MCF 10A (cell line): ENCODE measurements at regions not wholly inside any gene's neighbourhood (a gene's known extent, or its start where the extent isn't known, plus 50 kb on each side); places are given as distances from the start of the nearest gene placed in this dataset.

Experiments used
- BruUV-seq: library from RNA; stranded (reverse); fragments of 400-500 nt; replicated peaks from 2 replicates; lab custom pipeline; 2021; lab: Mats Ljungman, UMichigan
- CTCF ChIA-PET: fragments of 300-600 bp; sonication (Branson Sonifier 250); formaldehyde crosslinking; extraction: SDS; loops from one replicate; lab custom pipeline; 2021; ENCODE audit warnings: antibody characterized with exemption, inconsistent platforms; lab: Yijun Ruan, JAX
- POLR2A ChIA-PET: fragments of 300-600, 350-650 bp; sonication (Branson Sonifier 250); formaldehyde crosslinking; extraction: SDS; loops from one replicate; lab custom pipeline; 2020; ENCODE audit warnings: antibody characterized with exemption, inconsistent platforms; lab: Yijun Ruan, JAX
- DNase-seq: peaks from one replicate; pipeline ENCODE4 v3.0.0-alpha.2; 2018; ENCODE audit not compliant: unreplicated experiment
- H3K27ac Mint-ChIP-seq: one replicate; pipeline ENCODE4 v1.8.0; 2022; ENCODE audit warnings: mild to moderate bottlenecking, low read depth, mixed read lengths; ENCODE audit not compliant: unreplicated experiment
- H3K27me3 Mint-ChIP-seq: one replicate; pipeline ENCODE4 v1.8.0; 2022; ENCODE audit warnings: mixed read lengths; ENCODE audit not compliant: insufficient read depth, unreplicated experiment
- H3K36me3 Mint-ChIP-seq: one replicate; pipeline ENCODE4 v1.8.0; 2022; ENCODE audit warnings: mild to moderate bottlenecking, moderate library complexity, mixed read lengths; ENCODE audit not compliant: insufficient read depth, unreplicated experiment
- H3K4me1 Mint-ChIP-seq: one replicate; pipeline ENCODE4 v1.8.0; 2022; ENCODE audit warnings: mixed read lengths; ENCODE audit not compliant: insufficient read depth, unreplicated experiment
- H3K4me3 Mint-ChIP-seq: one replicate; pipeline ENCODE4 v1.8.0; 2022; ENCODE audit warnings: mild to moderate bottlenecking, moderate library complexity, mixed read lengths; ENCODE audit not compliant: unreplicated experiment
- H3K9me3 Mint-ChIP-seq: one replicate; pipeline ENCODE4 v1.8.0; 2022; ENCODE audit warnings: mixed read lengths; ENCODE audit not compliant: unreplicated experiment
- CTCF ChIP-seq: fragments of 200-600 bp; IDR thresholded peaks from one replicate; pipeline ENCODE4 v1.8.0; 2022; ENCODE audit warnings: antibody characterized with exemption, mild to moderate bottlenecking; ENCODE audit not compliant: unreplicated experiment
- intact Hi-C: fragments of 100-400 bp; cut with micrococcal nuclease; formaldehyde crosslinking; loops from 2 replicates; pipeline ENCODE4 v1.14.1; 2022

DNA sequence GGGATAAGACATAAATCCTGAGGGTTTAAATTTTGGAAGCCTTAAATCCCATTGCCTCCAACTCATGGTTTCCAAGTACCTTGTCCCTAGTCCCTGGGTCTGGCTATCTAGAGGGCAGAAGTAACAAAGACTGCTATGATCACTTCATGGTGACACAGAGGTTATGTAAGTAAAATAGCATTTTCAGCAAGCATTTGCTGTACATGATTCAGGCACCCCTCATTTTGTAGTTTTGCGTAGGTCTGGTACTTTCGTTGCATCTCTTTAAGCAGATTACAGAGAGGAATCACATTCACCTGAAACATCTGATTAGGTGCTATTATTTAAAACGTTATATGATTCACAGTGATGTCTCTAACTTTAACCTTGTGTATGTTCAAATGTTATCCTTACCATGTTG lies 480.1 kb downstream of the XIRP2 start:
- H3K9me3 Mint-ChIP-seq, result no peaks in the 10 kb centered on the region
- TF ChIP-seq CTCF, result no peak
- intact Hi-C loops, result no loop called here
- CTCF ChIA-PET, result interaction anchor here (0.8 kb wide), 1 partner anchor 12 kb away, joined by 3 read pairs; no protein-coding TSS in a partner anchor
- no peak overlapping the region for H3K4me3 Mint-ChIP-seq
- peaks cover 1% of the 10 kb centered on the region for H3K4me1 Mint-ChIP-seq
- H3K27ac Mint-ChIP-seq, result no peak overlapping the region
- POLR2A ChIA-PET, result no interaction called here
- H3K36me3 Mint-ChIP-seq, result no peaks in the 10 kb centered on the region
- BruUV-seq, result no TSS peak
- H3K27me3 Mint-ChIP-seq, result no peaks in the 10 kb centered on the region
- no peak for DNase-seq

DNA sequence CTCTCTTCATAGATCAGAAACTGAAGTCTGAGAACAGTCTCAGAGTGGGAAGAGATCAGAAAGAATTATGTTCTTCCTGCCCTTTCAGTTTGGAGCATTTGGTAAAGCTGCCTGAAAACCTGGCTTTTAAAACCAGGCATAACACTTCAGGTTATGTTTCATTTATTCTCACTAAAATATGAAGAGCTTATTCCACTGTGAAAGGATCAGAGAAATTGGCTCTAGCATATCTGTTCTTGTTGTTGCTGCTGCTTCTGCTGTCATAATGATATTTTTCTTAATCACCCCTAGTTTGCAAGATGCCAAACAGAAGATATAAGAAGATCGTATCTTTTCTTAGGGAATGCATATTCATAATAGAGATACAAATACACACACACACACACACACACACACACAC lies 476.9 kb downstream of the XIRP2 start:
- H3K9me3 Mint-ChIP-seq, result no peaks in the 10 kb centered on the region
- peaks cover 5% of the 10 kb centered on the region for H3K4me1 Mint-ChIP-seq
- POLR2A ChIA-PET, result no interaction called here
- intact Hi-C loops, result no loop called here
- no peaks in the 10 kb centered on the region for H3K36me3 Mint-ChIP-seq
- CTCF ChIA-PET, result interaction anchor here (0.6 kb wide), 1 partner anchor 572 kb away, joined by 5 read pairs; no protein-coding TSS in a partner anchor
- H3K27me3 Mint-ChIP-seq, result no peaks in the 10 kb centered on the region
- no peak overlapping the region for H3K27ac Mint-ChIP-seq
- TF ChIP-seq CTCF, result no peak
- BruUV-seq, result no TSS peak
- no peak overlapping the region for H3K4me3 Mint-ChIP-seq
- no peak for DNase-seq

DNA sequence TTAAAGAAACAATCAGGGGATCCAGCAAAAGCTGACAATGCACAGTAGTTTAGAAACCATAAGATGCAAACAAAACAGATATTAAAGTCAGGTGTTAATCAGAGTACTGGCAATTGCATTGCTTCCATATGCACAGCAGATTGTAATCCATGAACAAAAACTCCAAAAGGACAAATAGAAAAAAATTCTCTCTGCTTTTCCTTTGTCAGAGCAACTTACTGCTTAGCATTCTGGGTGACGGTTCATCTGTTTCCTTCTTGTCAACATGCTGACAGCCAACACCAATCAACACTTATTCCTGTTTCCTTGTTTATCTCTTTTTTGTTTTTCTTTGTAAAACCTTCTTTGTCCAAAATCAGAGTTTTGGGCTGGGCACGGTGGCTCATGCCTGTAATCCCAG lies 473.1 kb downstream of the XIRP2 start:
- intact Hi-C loops, result no loop called here
- TF ChIP-seq CTCF, result no peak
- no peaks in the 10 kb centered on the region for H3K9me3 Mint-ChIP-seq

DNA sequence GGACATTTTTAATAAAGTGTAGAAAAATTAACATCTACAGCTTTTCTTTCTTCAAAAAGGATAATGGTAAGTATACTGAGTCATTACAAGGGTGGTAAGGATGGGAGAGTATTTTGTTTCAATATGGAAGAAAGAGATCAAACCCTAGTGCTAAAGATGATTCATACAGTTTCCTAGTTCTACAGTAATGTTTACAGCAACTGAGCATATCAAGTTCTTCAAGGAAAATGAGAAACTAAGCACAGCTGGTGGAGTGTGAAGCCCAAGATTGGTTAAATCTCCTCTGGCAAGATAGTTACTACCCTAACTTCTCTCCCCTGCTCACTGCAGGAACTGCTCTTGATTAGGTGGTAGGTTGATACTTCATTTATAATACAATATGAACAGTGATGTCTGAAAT lies 467.5 kb downstream of the XIRP2 start:
- BruUV-seq, result no TSS peak
- Mint-ChIP-seq H3K36me3 (no peaks in the 10 kb centered on the region), H3K9me3 (no peaks in the 10 kb centered on the region), H3K4me1 (no peaks in the 10 kb centered on the region), H3K27me3 (peaks cover 4% of the 10 kb centered on the region), H3K27ac (no peak overlapping the region), H3K4me3 (no peak overlapping the region)
- DNase-seq, result no peak
- ChIA-PET CTCF (interaction anchor here (0.7 kb wide), 1 partner anchor 67 kb away, joined by 3 read pairs; no protein-coding TSS in a partner anchor), POLR2A (no interaction called here)
- no peak for TF ChIP-seq CTCF
- intact Hi-C loops, result no loop called here

More for the DNA sequence above, 473.1 kb downstream of the XIRP2 start:
- DNase-seq, result no peak
- no peaks in the 10 kb centered on the region for H3K36me3 Mint-ChIP-seq
- H3K27ac Mint-ChIP-seq, result no peak overlapping the region
- H3K4me3 Mint-ChIP-seq, result no peak overlapping the region
- no peaks in the 10 kb centered on the region for H3K27me3 Mint-ChIP-seq
- ChIA-PET CTCF (no interaction called here), POLR2A (interaction anchor here (1.0 kb wide), 1 partner anchor 106 kb away, joined by 3 read pairs; no protein-coding TSS in a partner anchor)
- H3K4me1 Mint-ChIP-seq, result peaks cover 5% of the 10 kb centered on the region
- BruUV-seq, result no TSS peak
